Right cardiac atrium (tissue), 5 donors: ENCODE measurements at regions not wholly inside any gene's neighbourhood (a gene's known extent, or its start where the extent isn't known, plus 50 kb on each side); places are given as distances from the start of the nearest gene placed in this dataset.

Source experiments
- ATAC-seq, 2 donors: fragments of 200-7000 bp; cut with Tn5 transposase; one replicate each; pipeline versions ENCODE4 v1.8.0 to v1.9.1; 2020; ENCODE audit warnings: moderate library complexity in 2 of 2, mild to moderate bottlenecking in 1 of 2
- DNase-seq, 3 donors: peaks; one replicate each; pipeline ENCODE4 v3.0.0-alpha.2; 2020
- H3K27ac ChIP-seq: one replicate; pipeline ENCODE4 v1.5.1; 2013; ENCODE audit warnings: mild to moderate bottlenecking, low read length, control low read depth, moderate library complexity
- H3K27me3 ChIP-seq: one replicate; pipeline ENCODE4 v1.6.1; 2013; ENCODE audit not compliant: control insufficient read depth, insufficient read depth
- H3K4me1 ChIP-seq: one replicate; pipeline ENCODE4 v1.6.1; 2013; ENCODE audit warnings: low read length; ENCODE audit not compliant: control insufficient read depth, insufficient read depth
- H3K4me3 ChIP-seq: one replicate; pipeline ENCODE4 v1.5.1; 2013; ENCODE audit warnings: low read length, control low read depth
- H3K9me3 ChIP-seq: one replicate; pipeline ENCODE4 v1.6.1; 2013; ENCODE audit warnings: low read length; ENCODE audit not compliant: control insufficient read depth
- WGBS: extraction: QIAGEN DNeasy Blood & Tissue Kit; methylation state at CpG from one replicate; pipeline ENCODE4 v1.1.7; 2013; 5-methylcytosine and 5-hydroxymethylcytosine counted together
- intact Hi-C, 4 donors: fragments of 100-400 bp; cut with DNase I; formaldehyde crosslinking; loops; one replicate each; pipeline versions ENCODE4 v1.11.0 to v1.14.0; 2022 to 2023
- donor health status: healthy with polysubstance abuse.
- donor health status: DM: no; HTN: yes; CAD: no.
- donor health status: DM: no; HTN: no; CAD: no.
- donor health status: DM: no; HTN: yes; CAD: no; lungs with severe emphysema.
- donor health status: DM: yes; HTN: yes; CAD: no.

DNA sequence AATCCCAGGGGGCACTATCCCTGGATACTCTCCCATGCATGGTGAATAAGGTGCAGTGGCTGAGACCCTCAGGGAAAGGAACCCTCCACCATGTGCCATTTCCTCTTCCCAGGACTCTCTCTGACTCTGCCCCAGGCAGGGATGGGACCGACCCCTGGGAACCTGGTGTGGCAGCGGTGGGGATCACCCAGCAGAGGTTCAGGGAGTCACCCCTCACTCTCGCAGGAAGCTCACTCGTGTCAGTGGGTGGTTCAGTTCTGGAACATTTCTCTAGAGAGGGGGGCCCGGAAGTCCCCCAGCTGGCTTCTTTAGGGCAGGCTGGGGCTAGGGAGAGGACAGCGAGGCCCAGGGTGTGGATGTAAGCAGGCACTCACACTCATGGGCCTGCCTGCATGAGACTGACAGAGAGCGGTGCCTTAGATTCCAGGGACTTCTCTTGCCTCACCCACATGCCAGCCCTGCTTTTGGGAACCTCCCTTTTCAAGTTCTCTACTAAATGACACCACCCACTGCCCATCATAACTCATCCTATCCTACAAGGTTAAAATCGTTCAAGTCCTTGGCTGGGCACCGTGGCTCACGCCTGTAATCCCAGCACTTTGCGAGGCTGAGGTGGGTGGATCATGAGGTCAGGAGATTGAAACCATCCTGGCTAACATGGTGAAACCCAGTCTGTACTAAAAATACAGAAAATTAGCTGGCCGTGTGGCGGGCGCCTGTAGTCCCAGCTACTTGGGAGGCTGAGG, 109.7 kb upstream of the SDK2 start:
- H3K4me1 ChIP-seq = no peaks in the 10 kb centered on the region
- WGBS = 91% methylated on average over 14 of the region's 14 CpGs
- peak in 1 of 3 donors; percentile 28 for DNase-seq
- no peaks in the 10 kb centered on the region for H3K27me3 ChIP-seq
- no peak for ATAC-seq
- intact Hi-C loops = no loop called here
- no peak overlapping the region for H3K27ac ChIP-seq
- H3K9me3 ChIP-seq = no peaks in the 10 kb centered on the region
- no peak overlapping the region for H3K4me3 ChIP-seq

DNA sequence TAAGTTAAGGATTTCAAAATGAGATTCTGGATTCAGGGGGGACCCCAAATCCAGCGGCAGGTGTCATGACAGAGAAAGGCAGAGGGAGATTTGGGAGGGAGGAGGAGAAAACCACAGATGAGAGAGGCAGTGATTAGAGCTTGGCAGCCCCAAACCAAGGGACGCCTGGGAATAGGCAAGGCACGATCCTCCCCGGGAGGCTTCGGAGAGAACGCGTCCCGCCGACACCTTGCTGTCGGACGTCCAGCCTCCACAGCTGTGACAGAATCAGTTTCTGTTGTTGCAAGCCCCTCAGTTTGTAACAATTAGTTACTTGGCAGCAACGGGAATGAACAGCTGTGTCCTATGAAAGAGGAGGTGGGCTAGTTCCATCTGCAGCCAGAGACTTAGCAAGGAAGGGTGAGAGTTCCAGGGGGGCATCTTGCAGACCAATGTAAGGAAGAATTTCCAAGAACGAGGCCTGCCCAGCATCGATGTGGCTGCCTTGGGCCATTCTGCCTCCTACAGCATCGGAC, 110.7 kb upstream of the SDK2 start:
- H3K4me1 ChIP-seq = no peaks in the 10 kb centered on the region
- no peak overlapping the region for H3K27ac ChIP-seq
- ATAC-seq (no peak), DNase-seq (peak in 1 of 3 donors; percentile 23)
- H3K4me3 ChIP-seq = no peak overlapping the region
- H3K9me3 ChIP-seq = no peaks in the 10 kb centered on the region
- intact Hi-C loops = no loop called here
- WGBS = 85% methylated on average over 15 of the region's 15 CpGs
- no peaks in the 10 kb centered on the region for H3K27me3 ChIP-seq

DNA sequence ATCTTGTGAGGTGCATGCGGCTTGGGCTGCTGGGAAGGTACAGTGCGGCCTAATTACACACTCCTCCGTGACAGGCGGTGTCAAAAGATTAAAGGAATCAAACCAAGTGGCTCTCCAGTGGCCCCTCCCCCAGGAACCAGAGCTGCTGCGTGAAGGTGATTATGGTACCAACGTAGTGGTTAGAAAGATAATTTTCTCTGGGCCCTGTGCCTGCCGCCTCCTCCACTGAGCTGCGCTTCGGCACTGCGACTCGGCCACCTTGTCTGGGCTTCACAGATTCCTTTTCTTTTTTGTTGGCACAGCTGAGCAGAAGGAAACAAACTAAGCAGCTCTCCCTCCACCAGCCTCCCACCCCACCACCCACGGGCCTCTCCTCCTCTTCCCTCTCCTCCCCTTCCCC, 113.2 kb upstream of the SDK2 start:
- Histone ChIP-seq H3K4me1 (peaks cover 4% of the 10 kb centered on the region), H3K9me3 (no peaks in the 10 kb centered on the region), H3K27ac (no peak overlapping the region), H3K27me3 (no peaks in the 10 kb centered on the region), H3K4me3 (no peak overlapping the region)
- WGBS = 70% methylated on average over 12 of the region's 12 CpGs
- intact Hi-C loops = no loop called here
- no peak for ATAC-seq
- DNase-seq = no peak

GRCh38 chr17:73758245-73758644, 114.0 kb upstream of the SDK2 start:
- Histone ChIP-seq H3K9me3 (no peaks in the 10 kb centered on the region), H3K4me3 (no peak overlapping the region), H3K4me1 (peaks cover 6% of the 10 kb centered on the region), H3K27ac (no peak overlapping the region), H3K27me3 (no peaks in the 10 kb centered on the region)
- ATAC-seq (no peak), DNase-seq (no peak)
- 61% methylated on average over 7 of the region's 7 CpGs for WGBS
- intact Hi-C loops = no loop called here

DNA sequence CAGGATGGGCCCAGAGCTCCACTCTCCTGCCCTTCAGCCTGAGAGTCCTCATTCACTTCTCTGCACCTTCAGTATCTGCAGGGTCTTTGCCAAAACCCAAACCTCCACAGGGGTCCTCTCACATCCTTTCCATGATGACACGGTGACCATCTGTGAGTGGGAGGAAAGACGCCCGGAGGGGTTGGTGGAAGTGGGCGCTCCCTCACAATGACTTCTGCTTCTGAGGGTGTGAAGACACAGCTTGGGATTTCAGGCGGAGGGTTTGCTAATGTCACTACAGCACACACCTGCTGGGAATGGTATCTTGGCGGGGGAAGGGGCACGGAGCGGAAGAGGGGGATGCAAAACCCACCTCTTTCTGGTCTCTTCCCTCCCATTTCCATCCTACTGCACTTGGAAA, 115.1 kb upstream of the SDK2 start:
- Histone ChIP-seq H3K9me3 (no peaks in the 10 kb centered on the region), H3K27ac (no peak overlapping the region), H3K27me3 (no peaks in the 10 kb centered on the region), H3K4me1 (peaks cover 6% of the 10 kb centered on the region), H3K4me3 (no peak overlapping the region)
- intact Hi-C loops = no loop called here
- WGBS = 74% methylated on average over 8 of the region's 8 CpGs
- ATAC-seq (no peak), DNase-seq (no peak)

DNA sequence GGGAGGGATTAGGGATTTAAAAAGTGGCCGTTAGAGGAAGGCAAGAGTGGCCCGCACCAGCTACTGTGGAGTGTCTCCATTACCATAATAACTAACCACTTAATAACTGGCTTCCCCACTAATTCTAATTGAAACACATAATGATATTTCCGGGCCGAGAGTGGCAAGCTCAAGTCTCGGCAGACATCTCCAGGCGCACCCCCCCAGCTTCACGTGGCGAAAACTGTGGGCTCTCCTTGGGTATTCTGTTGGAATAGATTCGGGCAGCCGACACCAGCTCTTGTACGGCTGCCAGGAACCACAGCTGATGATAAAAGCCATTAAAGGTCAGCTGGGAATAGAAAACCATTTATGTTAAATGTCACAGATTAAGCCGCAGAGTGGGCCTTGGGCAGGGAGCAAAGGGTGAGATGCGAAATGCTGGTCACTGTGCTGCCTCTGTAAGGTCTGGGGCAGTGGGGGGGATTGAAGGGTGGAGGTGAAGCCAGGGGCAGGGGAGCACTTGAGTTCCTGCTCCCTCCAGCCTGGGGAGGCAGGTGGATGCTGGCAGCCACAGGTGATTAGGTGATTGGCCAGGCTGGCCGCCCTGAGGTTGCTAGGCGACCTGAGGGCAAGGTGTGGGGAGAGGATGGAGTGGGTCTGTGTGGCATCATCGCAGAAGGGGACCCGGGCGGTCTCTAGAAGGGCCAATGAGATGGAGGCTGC, 115.6 kb upstream of the SDK2 start:
- intact Hi-C loops = no loop called here
- no peak overlapping the region for H3K27ac ChIP-seq
- no peaks in the 10 kb centered on the region for H3K27me3 ChIP-seq
- ATAC-seq = peak; percentile 24 to 44
- peak in 2 of 3 donors; percentile 48 to 59 for DNase-seq
- H3K4me1 ChIP-seq = peaks cover 6% of the 10 kb centered on the region
- H3K4me3 ChIP-seq = no peak overlapping the region
- H3K9me3 ChIP-seq = no peaks in the 10 kb centered on the region
- 58% methylated on average over 18 of the region's 18 CpGs for WGBS

- intact Hi-C loops = no loop called here
- ATAC-seq = peak in 1 of 2 donors; percentile 56
- no peaks in the 10 kb centered on the region for H3K27me3 ChIP-seq
- peak in 1 of 3 donors; percentile 24 for DNase-seq
- peaks cover 6% of the 10 kb centered on the region for H3K4me1 ChIP-seq
- H3K4me3 ChIP-seq = no peak overlapping the region
- no peak overlapping the region for H3K27ac ChIP-seq
- H3K9me3 ChIP-seq = no peaks in the 10 kb centered on the region
- WGBS = 73% methylated on average over 5 of the region's 5 CpGs
Measured at GRCh38 chr17:73760439-73760758, 116.2 kb upstream of the SDK2 start.

GRCh38 chr17:73765824-73766563, 121.7 kb upstream of the SDK2 start:
- peak; percentile 15 to 26 for ATAC-seq
- WGBS = 80% methylated on average over 17 of the region's 17 CpGs
- no peak overlapping the region for H3K27ac ChIP-seq
- no peaks in the 10 kb centered on the region for H3K27me3 ChIP-seq
- H3K4me3 ChIP-seq = no peak overlapping the region
- no peak for DNase-seq
- intact Hi-C loops = no loop called here
- H3K9me3 ChIP-seq = no peaks in the 10 kb centered on the region
- peaks cover 6% of the 10 kb centered on the region for H3K4me1 ChIP-seq

- H3K9me3 ChIP-seq = no peaks in the 10 kb centered on the region
- H3K27me3 ChIP-seq = no peaks in the 10 kb centered on the region
- intact Hi-C loops = no loop called here
- peaks cover 4% of the 10 kb centered on the region for H3K4me1 ChIP-seq
- ATAC-seq (no peak), DNase-seq (no peak)
- no peak overlapping the region for H3K27ac ChIP-seq
- WGBS = 86% methylated on average over 7 of the region's 7 CpGs
- no peak overlapping the region for H3K4me3 ChIP-seq
Measured at GRCh38 chr17:73767696-73768095, 123.5 kb upstream of the SDK2 start.

DNA sequence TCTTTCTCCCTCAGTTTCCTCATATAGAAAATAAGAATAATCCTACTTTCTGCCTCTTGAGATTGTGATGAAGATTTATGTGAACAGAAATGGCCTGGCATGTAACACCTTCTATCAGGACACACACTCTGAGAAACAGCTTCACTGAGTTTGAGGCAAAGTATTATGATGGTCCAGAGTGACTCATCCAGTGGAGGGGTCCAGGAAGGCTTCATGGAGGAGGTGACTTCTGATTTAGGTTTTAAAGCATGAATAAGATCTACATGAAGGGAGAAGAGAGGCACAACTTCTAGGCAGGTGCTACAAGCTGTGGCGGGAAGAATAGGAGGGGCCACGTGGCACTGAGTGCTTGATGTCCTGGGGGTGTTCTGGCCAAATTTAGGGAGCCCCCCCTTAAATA, 124.4 kb upstream of the SDK2 start:
- no peaks in the 10 kb centered on the region for H3K9me3 ChIP-seq
- H3K27ac ChIP-seq = no peak overlapping the region
- H3K4me3 ChIP-seq = no peak overlapping the region
- H3K4me1 ChIP-seq = peaks cover 4% of the 10 kb centered on the region
- 100% methylated on average over 2 of the region's 2 CpGs for WGBS
- ATAC-seq = no peak
- intact Hi-C loops = no loop called here
- DNase-seq = no peak
- H3K27me3 ChIP-seq = no peaks in the 10 kb centered on the region

GRCh38 chr17:73769479-73769878, 125.2 kb upstream of the SDK2 start:
- no peaks in the 10 kb centered on the region for H3K27me3 ChIP-seq
- WGBS = 84% methylated on average over 3 of the region's 3 CpGs
- ATAC-seq (no peak), DNase-seq (no peak)
- no peaks in the 10 kb centered on the region for H3K9me3 ChIP-seq
- H3K4me1 ChIP-seq = peaks cover 4% of the 10 kb centered on the region
- intact Hi-C loops = no loop called here
- H3K27ac ChIP-seq = no peak overlapping the region
- no peak overlapping the region for H3K4me3 ChIP-seq
